Stimulated activated CD8-positive, alpha-beta memory T cell treated with anti-CD3 and anti-CD28 coated beads, Interleukin-7, amount 100 ng/mL, for 24 hours (primary cell): ENCODE measurements at regions not wholly inside any gene's neighbourhood (a gene's known extent, or its start where the extent isn't known, plus 50 kb on each side); places are given as distances from the start of the nearest gene placed in this dataset.
"Not testable (repeated sequence)": the region's sequence is repeated elsewhere in the genome, so short reads cannot be mapped to it uniquely, and the experiment has no call there.

Experiments used
- DNase-seq: peaks from one replicate; pipeline ENCODE4 v3.0.0-alpha.2; 2020; ENCODE audit warnings: low read depth

- no peak for DNase-seq
Measured at GRCh38 chr9:31590091-31590490, 794.4 kb upstream of the ACO1 start.

DNA sequence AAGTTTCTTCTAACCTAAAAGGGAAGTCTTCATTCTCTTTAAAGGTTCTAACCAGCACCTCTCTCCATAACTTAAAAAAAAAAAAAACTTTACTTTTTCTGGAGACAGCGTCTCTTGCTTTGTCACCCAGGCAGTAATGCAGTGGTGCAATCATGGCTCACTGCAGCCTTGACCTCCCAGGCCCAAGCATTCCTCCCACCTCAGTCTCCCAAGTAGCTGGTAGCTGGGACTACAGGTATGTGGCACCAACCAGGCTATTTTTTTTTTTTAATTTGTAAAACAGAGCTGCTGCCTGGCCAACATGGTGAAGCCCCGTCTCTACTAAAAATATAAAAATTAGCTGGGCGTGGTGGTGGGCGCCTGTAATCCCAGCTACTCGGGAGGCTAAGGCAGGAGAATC is 787.4 kb upstream of the ACO1 start:
- not testable (repeated sequence) for DNase-seq

GRCh38 chr9:31597977-31598376 is 786.5 kb upstream of the ACO1 start:
- no peak for DNase-seq

DNA sequence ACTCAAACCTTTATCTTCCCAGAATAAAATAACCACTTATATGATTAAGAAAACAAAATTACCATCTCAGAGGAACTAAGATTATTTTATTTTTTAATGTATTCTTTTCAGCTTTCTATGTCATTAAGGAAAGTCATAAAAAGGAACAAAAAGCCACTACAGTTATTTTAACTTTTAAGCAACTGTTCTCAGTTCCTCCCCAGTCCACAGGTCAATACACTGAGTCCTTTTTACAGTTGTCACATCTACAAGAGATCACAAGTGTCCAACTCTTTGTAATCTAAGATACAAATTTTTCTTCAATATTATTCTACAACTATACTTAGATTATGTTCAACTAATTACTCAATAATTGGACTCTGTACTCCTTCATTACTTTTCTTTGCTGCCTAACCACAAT is 782.8 kb upstream of the ACO1 start:
- DNase-seq, result no peak

DNA sequence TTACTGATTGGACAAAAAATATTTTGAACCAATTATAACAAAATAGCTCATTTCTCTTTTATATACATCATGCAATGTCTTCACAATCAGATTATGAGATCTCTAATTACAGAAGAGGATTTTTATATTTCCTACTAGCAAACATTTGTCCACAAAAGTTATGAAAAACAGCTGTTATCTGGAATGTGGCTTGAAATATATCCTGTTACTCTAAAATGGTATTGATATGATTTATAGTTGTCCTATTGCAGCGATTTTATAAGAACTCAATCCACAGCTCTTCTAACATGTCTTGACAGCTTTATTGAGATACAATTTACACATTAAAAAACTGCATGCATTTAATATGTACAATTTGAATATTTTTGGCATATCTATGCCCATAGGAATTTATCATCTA is 779.9 kb upstream of the ACO1 start:
- DNase-seq, result no peak

GRCh38 chr9:31605164-31605563 is 779.3 kb upstream of the ACO1 start:
- no peak for DNase-seq

DNA sequence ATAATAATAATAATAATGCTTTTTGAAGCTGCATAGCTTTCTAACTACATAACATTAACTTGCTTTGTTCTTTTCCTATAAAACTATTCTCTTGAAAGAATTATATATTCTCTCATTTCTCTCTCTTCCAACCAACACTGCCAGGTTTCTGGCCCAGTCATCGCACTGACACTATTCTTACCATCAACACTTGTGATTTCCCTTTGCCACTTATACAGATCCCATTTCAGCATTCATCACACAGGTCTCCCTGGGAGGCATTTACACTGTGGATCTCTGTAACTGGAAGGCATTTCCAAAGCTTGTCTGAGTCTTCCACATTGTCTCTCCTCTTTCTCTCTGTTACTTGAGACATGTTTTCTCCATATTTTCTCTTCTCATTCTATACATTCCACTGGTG is 777.8 kb upstream of the ACO1 start:
- DNase-seq, result no peak

- DNase-seq, result no peak
Measured at GRCh38 chr9:31608416-31608815, 776.0 kb upstream of the ACO1 start.

DNA sequence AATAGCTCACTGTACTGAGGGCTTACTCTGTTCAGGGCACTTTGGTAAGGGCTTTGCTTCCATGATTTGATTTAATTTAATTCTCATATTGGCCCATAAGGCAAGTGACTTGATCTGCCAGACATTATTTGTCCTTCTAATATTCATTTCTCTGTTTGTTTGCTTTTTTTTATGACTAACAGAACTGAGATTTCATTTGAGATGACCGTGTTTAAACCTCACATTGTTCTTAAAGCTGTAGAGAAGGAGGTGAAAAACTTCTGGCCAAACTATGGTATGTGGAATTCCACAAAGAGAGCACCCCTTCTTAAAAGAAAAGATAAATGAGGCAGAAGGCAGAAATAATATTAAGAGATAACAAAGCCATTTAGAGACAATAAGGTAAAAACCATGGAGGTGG is 775.6 kb upstream of the ACO1 start:
- DNase-seq, result no peak

GRCh38 chr9:31612336-31613030 is 772.0 kb upstream of the ACO1 start:
- DNase-seq, result no peak

DNA sequence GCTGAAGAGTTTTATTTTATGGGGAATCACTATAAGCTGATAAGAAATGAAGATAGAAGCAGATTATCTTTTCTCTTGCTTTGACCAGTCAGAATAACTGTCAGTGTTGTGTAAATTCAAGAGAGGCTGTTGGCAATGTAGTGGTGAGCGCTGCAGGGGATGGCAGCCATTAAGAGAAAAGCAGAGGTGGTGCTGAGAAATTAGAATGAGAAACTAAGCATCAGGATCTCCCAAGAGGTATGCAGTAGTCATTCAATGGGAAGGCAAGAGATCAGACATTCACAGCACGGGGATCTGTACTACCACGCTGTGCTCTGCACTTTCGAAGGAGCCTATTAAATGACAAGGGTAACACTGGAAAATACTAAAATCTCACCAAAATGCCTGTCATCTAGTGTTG is 768.5 kb upstream of the ACO1 start:
- no peak for DNase-seq

- DNase-seq, result no peak
Measured at GRCh38 chr9:31623511-31623910, 760.9 kb upstream of the ACO1 start.

- no peak for DNase-seq
Measured at GRCh38 chr9:31629292-31629691, 755.2 kb upstream of the ACO1 start.

DNA sequence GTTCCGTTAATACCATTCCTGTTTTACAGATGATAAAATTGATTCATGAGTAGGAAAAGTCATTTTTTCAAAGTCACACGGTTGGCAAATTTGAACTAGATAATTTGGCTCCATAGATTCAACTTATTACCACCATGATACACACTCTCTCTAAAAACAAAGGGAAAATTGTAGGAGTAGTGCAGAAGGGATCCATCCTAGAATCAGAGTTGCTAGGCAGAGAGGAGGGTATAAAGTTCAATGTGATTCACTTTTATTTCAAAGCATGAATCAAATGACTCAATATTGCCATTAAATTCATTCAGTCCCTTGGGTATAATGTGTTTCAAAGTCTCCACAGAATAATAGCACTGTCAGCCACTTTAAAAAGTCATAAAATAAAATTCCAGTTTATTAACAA is 747.2 kb upstream of the ACO1 start:
- no peak for DNase-seq

DNA sequence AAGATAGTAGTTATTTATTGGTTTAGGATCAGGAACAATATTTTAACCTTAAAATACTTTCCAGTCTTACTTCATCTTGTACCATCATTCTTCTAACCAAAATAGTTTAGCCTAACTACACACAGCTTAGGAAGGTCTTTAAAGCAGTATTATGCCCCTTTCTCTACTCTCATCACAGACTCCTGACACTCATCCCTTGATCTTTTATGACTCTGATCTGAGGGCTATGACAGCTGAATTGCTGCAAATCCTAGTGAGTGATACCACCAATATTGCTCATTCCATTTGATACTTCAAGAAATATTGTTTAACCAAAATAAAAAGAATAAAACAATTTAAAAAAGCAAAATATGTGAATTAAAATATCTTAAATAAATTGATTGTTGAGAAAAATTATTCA is 746.6 kb upstream of the ACO1 start:
- DNase-seq, result no peak

DNA sequence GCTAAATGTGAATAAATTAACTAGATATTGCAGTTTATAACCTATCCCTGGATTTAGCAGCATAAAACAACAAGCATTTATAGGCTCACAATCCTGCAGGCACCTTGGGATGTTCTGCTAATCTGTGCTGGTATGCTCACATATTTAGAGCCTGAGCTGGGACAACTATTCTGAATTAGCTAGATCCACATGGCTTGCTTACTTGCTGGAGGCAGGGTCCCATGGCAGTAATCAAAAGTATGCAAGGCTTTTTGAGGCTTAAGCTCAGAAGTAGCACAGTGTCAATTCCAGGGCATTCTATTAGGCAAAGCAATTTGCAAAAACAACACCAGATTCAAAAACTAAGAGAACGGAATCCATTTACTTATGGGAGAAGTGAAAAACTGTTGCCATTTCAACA is 745.0 kb upstream of the ACO1 start:
- DNase-seq, result no peak

GRCh38 chr9:31669311-31669710 is 715.1 kb upstream of the ACO1 start:
- DNase-seq, result no peak

- no peak for DNase-seq
Measured at GRCh38 chr9:31671011-31671410, 713.4 kb upstream of the ACO1 start.

- DNase-seq, result no peak
Measured at GRCh38 chr9:31674264-31674663, 710.2 kb upstream of the ACO1 start.

DNA sequence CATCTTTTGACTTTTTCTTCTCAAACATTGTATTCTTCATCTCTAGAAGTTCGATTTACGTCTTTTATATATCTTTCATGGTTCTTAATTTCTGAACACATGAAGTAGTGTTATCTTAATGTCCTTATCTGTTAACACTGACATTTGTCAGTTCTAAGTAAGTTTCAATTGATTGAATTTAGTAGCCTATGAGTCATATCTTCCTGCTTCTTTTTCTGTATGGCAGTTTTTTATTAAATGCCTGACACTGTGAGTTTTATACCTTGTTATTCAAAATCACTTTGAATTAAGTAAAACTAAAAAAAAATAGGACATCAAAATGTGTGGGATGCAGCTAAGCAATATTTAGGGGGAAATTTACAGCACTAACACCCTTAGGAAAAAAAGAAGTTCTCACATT is 707.0 kb upstream of the ACO1 start:
- no peak for DNase-seq

DNA sequence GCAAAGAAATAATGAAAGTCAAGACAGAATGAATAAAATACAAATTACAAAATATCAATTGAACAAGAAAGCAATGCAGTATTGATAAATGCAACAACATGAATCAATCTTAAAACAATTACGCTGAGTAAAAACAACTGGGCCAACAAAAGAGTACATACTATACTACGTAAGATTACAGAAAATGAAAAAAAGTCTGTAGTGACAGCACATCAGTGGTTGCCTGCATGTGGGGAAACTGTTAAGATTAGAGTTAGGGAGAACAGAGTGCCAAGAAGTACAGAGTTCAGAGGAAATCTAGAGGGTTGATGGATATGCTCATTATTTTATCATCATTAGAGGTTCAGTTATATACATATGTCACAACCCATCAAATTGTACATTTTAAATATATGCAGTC is 706.6 kb upstream of the ACO1 start:
- no peak for DNase-seq

- no peak for DNase-seq
Measured at GRCh38 chr9:31683116-31683515, 701.3 kb upstream of the ACO1 start.

GRCh38 chr9:31697956-31698355 is 686.5 kb upstream of the ACO1 start:
- DNase-seq, result no peak

GRCh38 chr9:31699836-31700235 is 684.6 kb upstream of the ACO1 start:
- no peak for DNase-seq
